ENCODE measurements at regions not wholly inside any gene's neighbourhood (a gene's known extent, or its start where the extent isn't known, plus 50 kb on each side); places are given as distances from the start of the nearest gene placed in this dataset.

DNA sequence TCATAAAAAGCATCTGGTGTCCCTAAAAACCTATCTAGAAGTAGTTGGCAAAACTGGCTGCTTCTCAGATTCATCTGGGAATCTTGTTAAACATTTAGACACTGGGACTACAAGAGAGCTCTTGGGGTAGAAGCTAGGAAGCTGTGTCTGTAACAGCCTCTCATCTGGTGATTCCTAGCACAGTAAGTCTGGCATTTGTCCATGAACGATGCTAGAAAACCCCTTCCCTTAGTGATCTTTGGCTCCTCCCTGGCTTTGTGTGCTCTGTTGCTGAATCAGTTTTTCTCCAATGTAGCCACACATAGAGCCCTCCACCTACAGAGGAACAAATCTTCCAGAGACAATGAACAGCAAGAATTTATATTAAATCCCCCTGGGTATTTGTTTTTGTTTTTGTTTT, 951.7 kb upstream of the LCORL start:
- Histone ChIP-seq H3K27me3 (replicated peaks; ENCODE audit: insufficient read depth, low read depth, low read length, poor library complexity) (no peaks in the 10 kb centered on the region), H3K4me3 (ENCODE audit: low read depth, low read length, poor library complexity, severe bottlenecking) (no peak overlapping the region), H3K36me3 (ENCODE audit: insufficient read depth, low read length, poor library complexity, severe bottlenecking) (no peaks in the 10 kb centered on the region), H3K27ac (ENCODE audit: low read depth, low read length, poor library complexity, severe bottlenecking) (no peak overlapping the region), H3K9me3 (ENCODE audit: low read depth, low read length, poor library complexity, severe bottlenecking) (no peaks in the 10 kb centered on the region), H3K4me1 (ENCODE audit: insufficient read depth, low read length, poor library complexity, severe bottlenecking) (no peaks in the 10 kb centered on the region)
- DNase-seq (ENCODE audit: low spot score) = no peak
- ChIA-PET CTCF (no interaction called here), POLR2A (ENCODE audit: low non-redundant PET) (no interaction called here)
- intact Hi-C loops (cut with micrococcal nuclease; ENCODE audit: unreplicated experiment) = no loop called here
- no peak for TF ChIP-seq EZH2 (IDR thresholded peaks at IDR 0.05; ENCODE audit: borderline replicate concordance, low read depth, low read length, poor library complexity, severe bottlenecking)
- TF ChIP-seq, protein P1, sequence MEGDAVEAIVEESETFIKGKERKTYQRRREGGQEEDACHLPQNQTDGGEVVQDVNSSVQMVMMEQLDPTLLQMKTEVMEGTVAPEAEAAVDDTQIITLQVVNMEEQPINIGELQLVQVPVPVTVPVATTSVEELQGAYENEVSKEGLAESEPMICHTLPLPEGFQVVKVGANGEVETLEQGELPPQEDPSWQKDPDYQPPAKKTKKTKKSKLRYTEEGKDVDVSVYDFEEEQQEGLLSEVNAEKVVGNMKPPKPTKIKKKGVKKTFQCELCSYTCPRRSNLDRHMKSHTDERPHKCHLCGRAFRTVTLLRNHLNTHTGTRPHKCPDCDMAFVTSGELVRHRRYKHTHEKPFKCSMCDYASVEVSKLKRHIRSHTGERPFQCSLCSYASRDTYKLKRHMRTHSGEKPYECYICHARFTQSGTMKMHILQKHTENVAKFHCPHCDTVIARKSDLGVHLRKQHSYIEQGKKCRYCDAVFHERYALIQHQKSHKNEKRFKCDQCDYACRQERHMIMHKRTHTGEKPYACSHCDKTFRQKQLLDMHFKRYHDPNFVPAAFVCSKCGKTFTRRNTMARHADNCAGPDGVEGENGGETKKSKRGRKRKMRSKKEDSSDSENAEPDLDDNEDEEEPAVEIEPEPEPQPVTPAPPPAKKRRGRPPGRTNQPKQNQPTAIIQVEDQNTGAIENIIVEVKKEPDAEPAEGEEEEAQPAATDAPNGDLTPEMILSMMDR (conservative IDR thresholded peaks at IDR 0.05; ENCODE audit: low read depth, low read length) = no peak
- BruUV-seq (replicated peaks) = no TSS peak

DNA sequence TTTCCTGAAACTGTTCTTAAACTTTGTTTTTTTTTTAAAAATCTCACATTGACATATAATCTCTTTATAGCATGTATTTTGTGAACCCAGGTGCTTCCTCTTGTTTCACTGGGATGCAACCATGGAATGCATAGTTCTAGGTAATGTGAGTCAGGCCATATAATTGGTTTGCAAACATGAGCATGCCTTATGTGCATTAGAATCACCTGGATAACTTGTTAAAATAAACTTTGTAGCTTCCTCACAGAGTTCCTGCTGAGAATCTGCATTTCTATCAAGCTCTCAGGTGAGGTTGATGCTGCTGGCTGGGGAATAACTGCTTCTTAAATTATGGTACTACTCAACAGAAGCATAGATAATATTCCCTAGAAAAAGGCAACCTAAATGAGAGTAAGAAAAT, 940.3 kb upstream of the LCORL start:
- CTCF ChIA-PET = no interaction called here
- Histone ChIP-seq H3K4me3 (ENCODE audit: low read depth, low read length, poor library complexity, severe bottlenecking) (no peak overlapping the region), H3K27me3 (replicated peaks; ENCODE audit: insufficient read depth, low read depth, low read length, poor library complexity) (no peaks in the 10 kb centered on the region), H3K36me3 (ENCODE audit: insufficient read depth, low read length, poor library complexity, severe bottlenecking) (no peaks in the 10 kb centered on the region), H3K9me3 (ENCODE audit: low read depth, low read length, poor library complexity, severe bottlenecking) (peaks cover 5% of the 10 kb centered on the region), H3K27ac (ENCODE audit: low read depth, low read length, poor library complexity, severe bottlenecking) (no peak overlapping the region), H3K4me1 (ENCODE audit: insufficient read depth, low read length, poor library complexity, severe bottlenecking) (no peaks in the 10 kb centered on the region)
- no peak for TF ChIP-seq EZH2 (IDR thresholded peaks at IDR 0.05; ENCODE audit: borderline replicate concordance, low read depth, low read length, poor library complexity, severe bottlenecking)
- TF ChIP-seq, protein P1 (conservative IDR thresholded peaks at IDR 0.05; ENCODE audit: low read depth, low read length) = no peak
- POLR2A ChIA-PET (ENCODE audit: low non-redundant PET) = interaction anchor here (0.7 kb wide), 1 partner anchor 946 kb away, joined by 8 read pairs; no protein-coding TSS in a partner anchor
- intact Hi-C loops (cut with micrococcal nuclease; ENCODE audit: unreplicated experiment) = no loop called here
- no peak for DNase-seq (ENCODE audit: low spot score)
- BruUV-seq (replicated peaks) = no TSS peak

DNA sequence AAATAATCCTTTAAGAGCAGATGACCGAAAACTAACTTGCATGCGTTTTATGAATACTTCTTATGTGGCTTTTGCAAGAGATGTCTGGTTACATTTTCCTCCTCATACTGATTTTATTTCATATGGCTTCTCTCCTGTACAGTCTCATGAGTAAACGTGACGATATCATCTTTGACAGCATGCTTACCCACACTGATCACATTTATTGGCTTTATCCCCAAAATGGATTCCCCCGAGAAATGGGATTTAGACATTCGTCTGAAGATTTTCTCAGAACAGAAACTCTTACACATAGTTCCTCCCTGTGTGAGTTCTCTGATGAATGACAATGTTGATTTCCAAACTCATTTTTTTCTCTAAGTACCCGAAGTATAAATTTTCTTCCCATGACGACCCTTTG, 939.7 kb upstream of the LCORL start:
- Histone ChIP-seq H3K9me3 (ENCODE audit: low read depth, low read length, poor library complexity, severe bottlenecking) (peaks cover 5% of the 10 kb centered on the region), H3K4me1 (ENCODE audit: insufficient read depth, low read length, poor library complexity, severe bottlenecking) (no peaks in the 10 kb centered on the region), H3K36me3 (ENCODE audit: insufficient read depth, low read length, poor library complexity, severe bottlenecking) (no peaks in the 10 kb centered on the region), H3K4me3 (ENCODE audit: low read depth, low read length, poor library complexity, severe bottlenecking) (no peak overlapping the region), H3K27ac (ENCODE audit: low read depth, low read length, poor library complexity, severe bottlenecking) (no peak overlapping the region), H3K27me3 (replicated peaks; ENCODE audit: insufficient read depth, low read depth, low read length, poor library complexity) (no peaks in the 10 kb centered on the region)
- ChIA-PET POLR2A (ENCODE audit: low non-redundant PET) (interaction anchor here (0.7 kb wide), 1 partner anchor 947 kb away, joined by 8 read pairs; no protein-coding TSS in a partner anchor), CTCF (no interaction called here)
- DNase-seq (ENCODE audit: low spot score) = no peak
- intact Hi-C loops (cut with micrococcal nuclease; ENCODE audit: unreplicated experiment) = no loop called here
- BruUV-seq (replicated peaks) = no TSS peak
- TF ChIP-seq EZH2 (IDR thresholded peaks at IDR 0.05; ENCODE audit: borderline replicate concordance, low read depth, low read length, poor library complexity, severe bottlenecking) = no peak
- TF ChIP-seq, protein P1 (conservative IDR thresholded peaks at IDR 0.05; ENCODE audit: low read depth, low read length) = no peak
